ENCODE measurements at regions not wholly inside any gene's neighbourhood (a gene's known extent, or its start where the extent isn't known, plus 50 kb on each side); places are given as distances from the start of the nearest gene placed in this dataset.

DNA sequence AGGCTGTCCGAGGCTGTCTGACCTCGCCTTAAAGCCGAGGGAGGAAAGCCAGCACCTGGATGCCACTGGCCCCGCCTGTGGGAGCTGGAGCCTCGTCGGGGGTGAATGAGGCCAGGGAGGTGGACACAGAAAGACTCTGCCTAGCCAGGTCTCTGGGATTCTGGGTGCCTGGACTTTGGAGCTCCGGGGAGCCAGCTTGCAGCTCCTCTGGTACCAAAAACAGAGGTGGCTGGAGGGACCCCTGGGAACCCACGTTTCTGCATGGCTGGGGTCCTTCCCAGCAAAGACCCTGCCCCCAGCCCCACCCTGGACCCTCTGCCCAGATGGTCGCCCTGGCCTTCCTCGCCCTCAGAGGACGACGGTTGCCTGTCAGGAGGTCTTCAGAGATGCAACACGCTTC is 239.7 kb downstream of the BRD1 start:
- H3K36me3 ChIP-seq (replicated peaks in 1 of 2; ENCODE audit: control extremely low read depth in 1 of 2, control insufficient read depth in 1 of 2, extremely low read depth in 1 of 2, insufficient read depth in 2 of 2, low read length in 1 of 2) = peaks cover 0 to 4% of the 10 kb centered on the region in 2 experiments
- H3K27me3 ChIP-seq (replicated peaks in 1 of 4; ENCODE audit: control extremely low read depth in 1 of 4, control insufficient read depth in 3 of 4, insufficient read depth in 4 of 4, low read length in 3 of 4) = no peaks in the 10 kb centered on the region
- H4K20me1 ChIP-seq (ENCODE audit: control insufficient read depth, insufficient read depth, low read length, poor library complexity, severe bottlenecking) = peaks cover 59% of the 10 kb centered on the region
- no peaks in the 10 kb centered on the region for H3K27me3 Mint-ChIP-seq
- intact Hi-C loops (cut with micrococcal nuclease) = no loop called here
- no peak overlapping the region for H3K27ac Mint-ChIP-seq
- no peaks in the 10 kb centered on the region for H3K4me1 ChIP-seq (ENCODE audit: control insufficient read depth in 2 of 2, insufficient read depth in 2 of 2, low read length in 2 of 2)
- H3K4me3 Mint-ChIP-seq = no peak overlapping the region
- TF ChIP-seq, protein P1, sequence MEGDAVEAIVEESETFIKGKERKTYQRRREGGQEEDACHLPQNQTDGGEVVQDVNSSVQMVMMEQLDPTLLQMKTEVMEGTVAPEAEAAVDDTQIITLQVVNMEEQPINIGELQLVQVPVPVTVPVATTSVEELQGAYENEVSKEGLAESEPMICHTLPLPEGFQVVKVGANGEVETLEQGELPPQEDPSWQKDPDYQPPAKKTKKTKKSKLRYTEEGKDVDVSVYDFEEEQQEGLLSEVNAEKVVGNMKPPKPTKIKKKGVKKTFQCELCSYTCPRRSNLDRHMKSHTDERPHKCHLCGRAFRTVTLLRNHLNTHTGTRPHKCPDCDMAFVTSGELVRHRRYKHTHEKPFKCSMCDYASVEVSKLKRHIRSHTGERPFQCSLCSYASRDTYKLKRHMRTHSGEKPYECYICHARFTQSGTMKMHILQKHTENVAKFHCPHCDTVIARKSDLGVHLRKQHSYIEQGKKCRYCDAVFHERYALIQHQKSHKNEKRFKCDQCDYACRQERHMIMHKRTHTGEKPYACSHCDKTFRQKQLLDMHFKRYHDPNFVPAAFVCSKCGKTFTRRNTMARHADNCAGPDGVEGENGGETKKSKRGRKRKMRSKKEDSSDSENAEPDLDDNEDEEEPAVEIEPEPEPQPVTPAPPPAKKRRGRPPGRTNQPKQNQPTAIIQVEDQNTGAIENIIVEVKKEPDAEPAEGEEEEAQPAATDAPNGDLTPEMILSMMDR (IDR thresholded peaks at IDR 0.05) = no peak
- no peak for TF ChIP-seq EZH2 (IDR thresholded peaks at IDR 0.05; ENCODE audit: borderline replicate concordance, insufficient read depth, low read depth, low read length, poor library complexity, severe bottlenecking)
- peaks cover 5% of the 10 kb centered on the region for H3K4me1 Mint-ChIP-seq
- H3K79me2 ChIP-seq (ENCODE audit: control insufficient read depth, insufficient read depth, low read length) = peaks cover 50% of the 10 kb centered on the region
- no peaks in the 10 kb centered on the region for H3K9me3 Mint-ChIP-seq (ENCODE audit: insufficient read depth)
- H3K4me2 ChIP-seq (replicated peaks; ENCODE audit: low read depth, low read length, poor library complexity, severe bottlenecking) = no peak overlapping the region
- 88% methylated on average over 8 of the region's 13 CpGs for WGBS (ENCODE audit: insufficient coverage)
- no peak overlapping the region for H3K27ac ChIP-seq (ENCODE audit: low read length in 2 of 2)
- H3K9ac ChIP-seq (ENCODE audit: low read length) = no peak overlapping the region
- CTCF ChIA-PET = no interaction called here
- no peak for DNase-seq
- POLR2A ChIA-PET = no interaction called here
- peaks cover 0 to under 1% (median 0%) of the 10 kb centered on the region in 3 donors for H3K9me3 ChIP-seq (ENCODE audit: control extremely low read depth in 1 of 3, control insufficient read depth in 2 of 3, insufficient read depth in 1 of 3, low read length in 2 of 3)
- H3K4me3 ChIP-seq (ENCODE audit: control extremely low read depth in 1 of 5, extremely low read depth in 1 of 5, insufficient read depth in 1 of 5, low read depth in 2 of 5, low read length in 4 of 5) = no peak overlapping the region
- no peak overlapping the region for H2AFZ ChIP-seq (ENCODE audit: insufficient read depth, low read depth, low read length, poor library complexity, severe bottlenecking)
- ATAC-seq (ENCODE audit: low read depth) = no peak

DNA sequence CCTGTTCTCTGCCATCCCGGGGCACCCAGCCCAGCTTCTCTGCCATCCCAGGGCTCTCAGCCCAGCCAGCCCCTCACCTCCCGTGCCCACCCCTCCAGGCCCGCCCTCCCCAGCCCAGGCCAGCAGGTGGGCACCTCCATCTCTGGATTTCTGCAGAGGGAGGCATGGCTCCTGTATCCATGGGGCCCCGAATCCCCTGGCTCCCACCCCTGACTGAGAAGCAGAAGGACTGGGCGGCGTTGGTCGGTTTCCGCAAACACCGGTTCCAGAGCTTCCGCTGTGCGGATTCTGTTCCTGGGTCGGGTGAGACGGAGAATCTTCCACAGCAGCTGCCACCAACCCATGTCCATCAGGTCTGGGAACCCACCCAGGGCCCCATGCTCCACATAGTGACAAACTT is 240.3 kb downstream of the BRD1 start:
- H3K4me3 ChIP-seq (ENCODE audit: control extremely low read depth in 1 of 5, extremely low read depth in 1 of 5, insufficient read depth in 1 of 5, low read depth in 2 of 5, low read length in 4 of 5) = no peak overlapping the region
- H3K36me3 ChIP-seq (replicated peaks in 1 of 2; ENCODE audit: control extremely low read depth in 1 of 2, control insufficient read depth in 1 of 2, extremely low read depth in 1 of 2, insufficient read depth in 2 of 2, low read length in 1 of 2) = peaks cover 0 to 9% of the 10 kb centered on the region in 2 experiments
- TF ChIP-seq EZH2 (IDR thresholded peaks at IDR 0.05; ENCODE audit: borderline replicate concordance, insufficient read depth, low read depth, low read length, poor library complexity, severe bottlenecking) = no peak
- TF ChIP-seq, protein P1 (IDR thresholded peaks at IDR 0.05) = no peak
- Mint-ChIP-seq H3K9me3 (ENCODE audit: insufficient read depth) (no peaks in the 10 kb centered on the region), H3K4me3 (no peak overlapping the region), H3K27ac (no peak overlapping the region), H3K27me3 (no peaks in the 10 kb centered on the region), H3K4me1 (peaks cover 5% of the 10 kb centered on the region)
- DNase-seq (no peak), ATAC-seq (ENCODE audit: low read depth) (no peak)
- intact Hi-C loops (cut with micrococcal nuclease) = no loop called here
- H3K79me2 ChIP-seq (ENCODE audit: control insufficient read depth, insufficient read depth, low read length) = peaks cover 49% of the 10 kb centered on the region
- peaks cover 0 to 3% (median 0%) of the 10 kb centered on the region in 3 donors for H3K9me3 ChIP-seq (ENCODE audit: control extremely low read depth in 1 of 3, control insufficient read depth in 2 of 3, insufficient read depth in 1 of 3, low read length in 2 of 3)
- H4K20me1 ChIP-seq (ENCODE audit: control insufficient read depth, insufficient read depth, low read length, poor library complexity, severe bottlenecking) = peaks cover 56% of the 10 kb centered on the region
- POLR2A ChIA-PET = no interaction called here
- H3K9ac ChIP-seq (ENCODE audit: low read length) = no peak overlapping the region
- H3K4me2 ChIP-seq (replicated peaks; ENCODE audit: low read depth, low read length, poor library complexity, severe bottlenecking) = no peak overlapping the region
- CTCF ChIA-PET = no interaction called here
- H3K27me3 ChIP-seq (replicated peaks in 1 of 4; ENCODE audit: control extremely low read depth in 1 of 4, control insufficient read depth in 3 of 4, insufficient read depth in 4 of 4, low read length in 3 of 4) = no peaks in the 10 kb centered on the region
- no peaks in the 10 kb centered on the region for H3K4me1 ChIP-seq (ENCODE audit: control insufficient read depth in 2 of 2, insufficient read depth in 2 of 2, low read length in 2 of 2)
- H2AFZ ChIP-seq (ENCODE audit: insufficient read depth, low read depth, low read length, poor library complexity, severe bottlenecking) = no peak overlapping the region
- WGBS (ENCODE audit: insufficient coverage) = 90% methylated on average over 12 of the region's 13 CpGs
- no peak overlapping the region for H3K27ac ChIP-seq (ENCODE audit: low read length in 2 of 2)
